ENCODE measurements at regions not wholly inside any gene's neighbourhood (a gene's known extent, or its start where the extent isn't known, plus 50 kb on each side); places are given as distances from the start of the nearest gene placed in this dataset.

DNA sequence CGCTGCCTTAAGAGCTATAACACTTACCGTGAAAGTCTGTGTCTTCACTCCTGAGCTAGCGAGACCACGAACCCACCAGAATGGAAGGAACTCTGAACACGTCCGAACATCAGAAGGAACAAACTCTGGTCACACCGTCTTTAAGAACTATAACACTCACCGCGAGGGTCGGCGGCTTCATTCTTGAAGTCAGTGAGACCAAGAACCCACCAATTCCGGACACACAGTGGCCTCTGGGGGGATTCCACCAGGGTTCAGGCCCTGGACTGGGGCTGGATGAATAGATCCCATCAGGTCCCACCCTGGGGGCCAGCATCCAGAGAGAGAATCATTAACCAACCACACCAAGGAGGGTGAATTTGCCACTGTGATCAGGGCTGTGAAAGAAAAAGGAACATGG lies 55.8 kb upstream of the ATP12A start:
- TF ChIP-seq USF1 (IDR thresholded peaks at IDR 0.05) (no peak), RAD21 (IDR thresholded peaks at IDR 0.05; ENCODE audit: low read depth) (no peak), FOXM1 (IDR thresholded peaks at IDR 0.05; ENCODE audit: borderline replicate concordance, low read depth) (no peak), EP300 (IDR thresholded peaks at IDR 0.05; ENCODE audit: borderline replicate concordance) (no peak), YY1 (IDR thresholded peaks at IDR 0.05; ENCODE audit: low read depth) (no peak), TCF12 (IDR thresholded peaks at IDR 0.05; ENCODE audit: low read depth) (no peak)
